GM23338 (cell line): ENCODE measurements at regions not wholly inside any gene's neighbourhood (a gene's known extent, or its start where the extent isn't known, plus 50 kb on each side); places are given as distances from the start of the nearest gene placed in this dataset.

Experiments
- ATAC-seq: fragments of 200-7000 bp; cut with Tn5 transposase; 3 replicates; pipeline ENCODE4 v1.9.1; 2020
- DNase-seq: peaks from one replicate; pipeline ENCODE4 v3.0.0-alpha.2; 2015; ENCODE audit warnings: low spot score
- H2AFZ ChIP-seq: fragments of 200-600 bp; sonication (generic); 2 replicates; pipeline ENCODE4 v1.8.0; 2016; ENCODE audit warnings: antibody characterized with exemption, mild to moderate bottlenecking, moderate library complexity
- H3F3A ChIP-seq: fragments of 200-600 bp; sonication (generic); replicated peaks from 2 replicates; pipeline ENCODE4 v1.8.0; 2017; ENCODE audit warnings: antibody characterized with exemption, mixed run types, low read depth
- H3K27ac ChIP-seq: fragments of 200-600 bp; sonication (generic); 2 replicates; pipeline ENCODE4 v1.6.1; 2016; ENCODE audit warnings: low read depth
- H3K27me3 ChIP-seq: fragments of 200-600 bp; sonication (generic); 2 replicates; pipeline ENCODE4 v1.8.0; 2016; ENCODE audit warnings: mild to moderate bottlenecking, mixed run types, moderate library complexity; ENCODE audit not compliant: insufficient read depth
- H3K36me3 ChIP-seq: fragments of 200-600 bp; sonication (generic); 2 replicates; pipeline ENCODE4 v1.8.0; 2016; ENCODE audit warnings: mild to moderate bottlenecking; ENCODE audit not compliant: insufficient read depth
- H3K4me1 ChIP-seq: fragments of 200-600 bp; sonication (generic); 2 replicates; pipeline ENCODE4 v1.8.0; 2016; ENCODE audit warnings: mild to moderate bottlenecking, moderate library complexity; ENCODE audit not compliant: insufficient read depth
- H3K4me2 ChIP-seq: fragments of 200-600 bp; sonication (generic); 2 replicates; pipeline ENCODE4 v1.7.1; 2017; ENCODE audit warnings: mixed run types
- H3K4me3 ChIP-seq: fragments of 200-600 bp; sonication (generic); 2 replicates; pipeline ENCODE4 v1.6.1; 2016; ENCODE audit warnings: mixed run types
- H3K79me2 ChIP-seq: fragments of 200-600 bp; sonication (generic); replicated peaks from 2 replicates; pipeline ENCODE4 v1.8.0; 2017; ENCODE audit warnings: mild to moderate bottlenecking; ENCODE audit not compliant: insufficient read depth
- H3K9me2 ChIP-seq: fragments of 200-600 bp; sonication (generic); 2 replicates; pipeline ENCODE4 v1.8.0; 2017; ENCODE audit not compliant: insufficient read depth
- H4K20me1 ChIP-seq: fragments of 200-600 bp; sonication (generic); replicated peaks from 2 replicates; pipeline ENCODE4 v1.8.0; 2017; ENCODE audit warnings: mild to moderate bottlenecking; ENCODE audit not compliant: insufficient read depth
- H3K27ac Mint-ChIP-seq: 2 replicates; pipeline ENCODE4 v1.8.0; 2020; ENCODE audit warnings: inconsistent platforms, mild to moderate bottlenecking, moderate library complexity, mixed read lengths
- H3K27me3 Mint-ChIP-seq: 3 replicates; pipeline ENCODE4 v1.8.0; 2022; ENCODE audit warnings: low read depth, mild to moderate bottlenecking, moderate library complexity, mixed read lengths, inconsistent platforms; ENCODE audit not compliant: insufficient read depth, poor library complexity
- H3K36me3 Mint-ChIP-seq: 3 replicates; pipeline ENCODE4 v1.8.0; 2021; ENCODE audit warnings: low read depth, mild to moderate bottlenecking, inconsistent platforms, moderate library complexity, mixed read lengths
- H3K4me1 Mint-ChIP-seq: 3 replicates; pipeline ENCODE4 v1.8.0; 2020; ENCODE audit warnings: mild to moderate bottlenecking, inconsistent platforms, mixed read lengths
- H3K4me3 Mint-ChIP-seq: 3 replicates; pipeline ENCODE4 v1.8.0; 2021; ENCODE audit warnings: moderate library complexity, mild to moderate bottlenecking, inconsistent platforms, mixed read lengths
- H3K9me3 Mint-ChIP-seq: 3 replicates; pipeline ENCODE4 v1.8.0; 2020; ENCODE audit warnings: moderate library complexity, mild to moderate bottlenecking, inconsistent platforms, mixed read lengths
- CTCF ChIP-seq, 2 experiments: fragments of 200-600 bp in 1 of 2; sonication (generic) in 1 of 2; conservative IDR thresholded peaks; 2 replicates each; pipeline versions ENCODE4 v1.5.1 to v1.6.1; 2016 to 2017; ENCODE audit warnings: antibody characterized with exemption in 2 of 2, low read depth in 2 of 2, mild to moderate bottlenecking in 2 of 2, moderate library complexity in 1 of 2
- ETS1 ChIP-seq: IDR thresholded peaks from 2 replicates; pipeline ENCODE4 v1.6.1; 2016; ENCODE audit warnings: antibody characterized with exemption
- EZH2 ChIP-seq: fragments of 200-600 bp; sonication (generic); IDR thresholded peaks from one replicate; pipeline ENCODE4 v1.8.0; 2017; ENCODE audit warnings: antibody characterized with exemption, mild to moderate bottlenecking, low read depth; ENCODE audit not compliant: unreplicated experiment
- EZH2phosphoT487 ChIP-seq: fragments of 200-600 bp; sonication (generic); IDR thresholded peaks from one replicate; pipeline ENCODE4 v1.8.1; 2018; ENCODE audit warnings: antibody characterized with exemption; ENCODE audit not compliant: unreplicated experiment
- NANOG ChIP-seq: IDR thresholded peaks from 2 replicates; pipeline ENCODE4 v1.6.1; 2016; ENCODE audit warnings: antibody characterized with exemption, borderline replicate concordance
- REST ChIP-seq: IDR thresholded peaks from one replicate; pipeline ENCODE4 v1.6.1; 2018; ENCODE audit warnings: antibody characterized with exemption; ENCODE audit not compliant: unreplicated experiment
- STAT1 ChIP-seq: IDR thresholded peaks from one replicate; pipeline ENCODE4 v1.6.1; 2016; ENCODE audit warnings: antibody characterized with exemption; ENCODE audit not compliant: unreplicated experiment
- ZNF114 ChIP-seq: fragments of 250-450 bp; sonication (Bioruptor Pico); IDR thresholded peaks from 2 replicates; pipeline ENCODE4 v1.5.0; 2020; ENCODE audit warnings: mild to moderate bottlenecking, moderate library complexity
- ZNF331 ChIP-seq: fragments of 250-450 bp; sonication (Bioruptor Pico); IDR thresholded peaks from 2 replicates; pipeline ENCODE4 v1.5.0; 2020; ENCODE audit warnings: low read depth, mild to moderate bottlenecking, moderate library complexity
- ZNF462 ChIP-seq: fragments of 250-450 bp; sonication (Bioruptor Pico); IDR thresholded peaks from 2 replicates; pipeline ENCODE4 v1.5.0; 2020; ENCODE audit warnings: mild to moderate bottlenecking, moderate library complexity

GRCh38 chr9:18182636-18183035 lies 291.3 kb upstream of the ADAMTSL1 start:
- Histone ChIP-seq H2AFZ (no peak overlapping the region), H3K9me2 (no peaks in the 10 kb centered on the region), H3K4me3 (no peak overlapping the region), H4K20me1 (no peaks in the 10 kb centered on the region), H3K79me2 (no peaks in the 10 kb centered on the region), H3K4me1 (no peaks in the 10 kb centered on the region), H3K27ac (no peak overlapping the region), H3K27me3 (no peaks in the 10 kb centered on the region), H3K36me3 (no peaks in the 10 kb centered on the region), H3K4me2 (no peak overlapping the region), H3F3A (no peaks in the 10 kb centered on the region)
- no peak for DNase-seq
- H3K36me3 Mint-ChIP-seq, result peaks cover 6% of the 10 kb centered on the region; the same call in 2 of the 3 replicates
- no peaks in the 10 kb centered on the region for H3K4me1 Mint-ChIP-seq
- no peak for TF ChIP-seq ZNF331 (CRISPR knock-in tag)
- no peak for ATAC-seq
- no peak overlapping the region for H3K4me3 Mint-ChIP-seq
- no peak overlapping the region for H3K27ac Mint-ChIP-seq
- H3K27me3 Mint-ChIP-seq, result peaks cover 1% of the 10 kb centered on the region
- H3K9me3 Mint-ChIP-seq, result peaks cover 15% of the 10 kb centered on the region

GRCh38 chr9:18183974-18184373 lies 290.0 kb upstream of the ADAMTSL1 start:
- Histone ChIP-seq H3K36me3 (no peaks in the 10 kb centered on the region), H3K4me1 (no peaks in the 10 kb centered on the region), H3K9me2 (no peaks in the 10 kb centered on the region), H3K27ac (no peak overlapping the region), H4K20me1 (no peaks in the 10 kb centered on the region), H3K79me2 (no peaks in the 10 kb centered on the region), H2AFZ (no peak overlapping the region), H3K4me3 (no peak overlapping the region), H3F3A (no peaks in the 10 kb centered on the region), H3K27me3 (no peaks in the 10 kb centered on the region), H3K4me2 (no peak overlapping the region)
- H3K36me3 Mint-ChIP-seq, result peaks cover 2% of the 10 kb centered on the region; the same call in 1 of the 3 replicates
- H3K9me3 Mint-ChIP-seq, result peaks cover 10% of the 10 kb centered on the region; the same call in 2 of the 3 replicates
- no peaks in the 10 kb centered on the region for H3K4me1 Mint-ChIP-seq
- H3K27ac Mint-ChIP-seq, result no peak overlapping the region
- DNase-seq (no peak), ATAC-seq (no peak)
- no peak overlapping the region for H3K4me3 Mint-ChIP-seq
- H3K27me3 Mint-ChIP-seq, result peaks cover 1% of the 10 kb centered on the region
- TF ChIP-seq EZH2phosphoT487 (no peak), EZH2 (no peak), REST (no peak), STAT1 (no peak), ZNF462 (CRISPR knock-in tag) (no peak), ZNF114 (CRISPR knock-in tag) (no peak), ETS1 (no peak), NANOG (no peak), ZNF331 (CRISPR knock-in tag) (no peak), CTCF (conservative IDR thresholded peaks at IDR 0.05; ENCODE audit: low read depth in 2 of 2) (no peak)
